ENCODE measurements at regions not wholly inside any gene's neighbourhood (a gene's known extent, or its start where the extent isn't known, plus 50 kb on each side); places are given as distances from the start of the nearest gene placed in this dataset.

- no peaks in the 10 kb centered on the region for H3K9me3 ChIP-seq (ENCODE audit: low read depth, low read length)
- no peak overlapping the region for H3K27ac ChIP-seq (ENCODE audit: low read depth, low read length)
- no peaks in the 10 kb centered on the region for H3K36me3 ChIP-seq (ENCODE audit: insufficient read depth, low read length)
- H3K4me2 ChIP-seq (ENCODE audit: insufficient read depth, low read length): no peak overlapping the region
- H3K27me3 ChIP-seq (ENCODE audit: insufficient read depth, low read length): no peaks in the 10 kb centered on the region
- H3K79me2 ChIP-seq (ENCODE audit: insufficient read depth, low read length): no peaks in the 10 kb centered on the region
- H4K20me1 ChIP-seq (ENCODE audit: insufficient read depth, low read length): no peaks in the 10 kb centered on the region
- DNase-seq (ENCODE audit: insufficient read length, low spot score, missing footprints): no peak
- H2AFZ ChIP-seq (ENCODE audit: low read length): no peak overlapping the region
- H3K4me1 ChIP-seq (ENCODE audit: insufficient read depth, low read length): peaks cover 16% of the 10 kb centered on the region
- no peak overlapping the region for H3K4me3 ChIP-seq (ENCODE audit: insufficient read depth, low read length)
- TF ChIP-seq CTCF (IDR thresholded peaks at IDR 0.05; ENCODE audit: extremely low read depth, low read depth, low read length): no peak
Measured at GRCh38 chr6:132234356-132234755, 166.9 kb downstream of the MOXD1 start.

GRCh38 chr6:132231121-132231884 lies 170.0 kb downstream of the MOXD1 start:
- DNase-seq (ENCODE audit: insufficient read length, low spot score, missing footprints): no peak
- Histone ChIP-seq H3K4me2 (ENCODE audit: insufficient read depth, low read length) (no peak overlapping the region), H3K27ac (ENCODE audit: low read depth, low read length) (no peak overlapping the region), H3K4me1 (ENCODE audit: insufficient read depth, low read length) (peaks cover 25% of the 10 kb centered on the region), H2AFZ (ENCODE audit: low read length) (no peak overlapping the region), H3K4me3 (ENCODE audit: insufficient read depth, low read length) (no peak overlapping the region), H4K20me1 (ENCODE audit: insufficient read depth, low read length) (no peaks in the 10 kb centered on the region), H3K79me2 (ENCODE audit: insufficient read depth, low read length) (no peaks in the 10 kb centered on the region), H3K27me3 (ENCODE audit: insufficient read depth, low read length) (no peaks in the 10 kb centered on the region), H3K36me3 (ENCODE audit: insufficient read depth, low read length) (no peaks in the 10 kb centered on the region), H3K9me3 (ENCODE audit: low read depth, low read length) (no peaks in the 10 kb centered on the region)
- TF ChIP-seq CTCF (IDR thresholded peaks at IDR 0.05; ENCODE audit: extremely low read depth, low read depth, low read length): no peak

- Histone ChIP-seq H3K4me2 (ENCODE audit: insufficient read depth, low read length) (peak overlapping the region; percentile 43), H3K4me3 (ENCODE audit: insufficient read depth, low read length) (no peak overlapping the region), H3K4me1 (ENCODE audit: insufficient read depth, low read length) (peaks cover 17% of the 10 kb centered on the region), H3K36me3 (ENCODE audit: insufficient read depth, low read length) (no peaks in the 10 kb centered on the region), H3K27ac (ENCODE audit: low read depth, low read length) (peak overlapping the region; percentile 60), H3K79me2 (ENCODE audit: insufficient read depth, low read length) (no peaks in the 10 kb centered on the region), H3K27me3 (ENCODE audit: insufficient read depth, low read length) (no peaks in the 10 kb centered on the region), H2AFZ (ENCODE audit: low read length) (no peak overlapping the region), H4K20me1 (ENCODE audit: insufficient read depth, low read length) (no peaks in the 10 kb centered on the region), H3K9me3 (ENCODE audit: low read depth, low read length) (no peaks in the 10 kb centered on the region)
- no peak for DNase-seq (ENCODE audit: insufficient read length, low spot score, missing footprints)
- TF ChIP-seq CTCF (IDR thresholded peaks at IDR 0.05; ENCODE audit: extremely low read depth, low read depth, low read length): no peak
Measured at GRCh38 chr6:132228894-132229293, 172.4 kb downstream of the MOXD1 start.

GRCh38 chr6:132227904-132228303 lies 173.4 kb downstream of the MOXD1 start:
- H3K4me2 ChIP-seq (ENCODE audit: insufficient read depth, low read length): peak overlapping the region; percentile 43
- H3K4me3 ChIP-seq (ENCODE audit: insufficient read depth, low read length): no peak overlapping the region
- H3K4me1 ChIP-seq (ENCODE audit: insufficient read depth, low read length): peaks cover 17% of the 10 kb centered on the region
- no peaks in the 10 kb centered on the region for H3K79me2 ChIP-seq (ENCODE audit: insufficient read depth, low read length)
- H3K27me3 ChIP-seq (ENCODE audit: insufficient read depth, low read length): no peaks in the 10 kb centered on the region
- H3K9me3 ChIP-seq (ENCODE audit: low read depth, low read length): no peaks in the 10 kb centered on the region
- no peaks in the 10 kb centered on the region for H4K20me1 ChIP-seq (ENCODE audit: insufficient read depth, low read length)
- H3K36me3 ChIP-seq (ENCODE audit: insufficient read depth, low read length): no peaks in the 10 kb centered on the region
- peak; percentile 61 for DNase-seq (ENCODE audit: insufficient read length, low spot score, missing footprints)
- no peak overlapping the region for H2AFZ ChIP-seq (ENCODE audit: low read length)
- peak overlapping the region; percentile 60 for H3K27ac ChIP-seq (ENCODE audit: low read depth, low read length)
- no peak for TF ChIP-seq CTCF (IDR thresholded peaks at IDR 0.05; ENCODE audit: extremely low read depth, low read depth, low read length)
